SK-N-SH (cell line): ENCODE measurements at regions not wholly inside any gene's neighbourhood (a gene's known extent, or its start where the extent isn't known, plus 50 kb on each side); places are given as distances from the start of the nearest gene placed in this dataset.

ENCODE experiments used
- CTCF ChIA-PET: fragments of 300-600, 350-600 bp; formaldehyde crosslinking; extraction: SDS; loops from one replicate; lab custom pipeline; 2021; lab: Yijun Ruan, JAX
- POLR2A ChIA-PET: fragments of 350-600 bp; sonication (Branson Sonifier 250); formaldehyde crosslinking; extraction: SDS; loops from one replicate; lab custom pipeline; 2020; ENCODE audit warnings: antibody characterized with exemption, inconsistent platforms; lab: Yijun Ruan, JAX
- DNase-seq: peaks from one replicate; pipeline ENCODE4 v3.0.0; 2012
- H2AFZ ChIP-seq: fragments of 200-600 bp; sonication (generic); 2 replicates; pipeline ENCODE4 v1.8.1; 2016; ENCODE audit warnings: antibody characterized with exemption, mild to moderate bottlenecking, low read depth
- H3F3A ChIP-seq: fragments of 200-600 bp; sonication (generic); replicated peaks from 2 replicates; pipeline ENCODE3; 2016; ENCODE audit warnings: antibody characterized with exemption, mild to moderate bottlenecking; ENCODE audit not compliant: insufficient read depth
- H3K27ac ChIP-seq, 2 experiments: fragments of 200-500 bp in 1 of 2; fragments of 200-600 bp in 1 of 2; sonication (Bioruptor generic) in 1 of 2; sonication (generic), shearing (Covaris generic) in 1 of 2; 2 replicates each; pipeline versions ENCODE4 v1.5.1 to v1.6.1; 2014 to 2016; ENCODE audit warnings: low read depth in 2 of 2, inconsistent platforms in 1 of 2, low read length in 1 of 2, mild to moderate bottlenecking in 1 of 2, mixed read lengths in 1 of 2
- H3K27me3 ChIP-seq: fragments of 200-600 bp; sonication (generic), shearing (Covaris generic); 2 replicates; pipeline ENCODE4 v1.6.1; 2016; ENCODE audit warnings: mixed run types; ENCODE audit not compliant: insufficient read depth
- H3K36me3 ChIP-seq, 2 experiments: fragments of 200-500 bp in 1 of 2; fragments of 200-600 bp in 1 of 2; sonication (Bioruptor generic) in 1 of 2; sonication (generic) in 1 of 2; replicated peaks in 1 of 2; 2 replicates each; pipeline versions ENCODE3 to v1.5.1; 2014 to 2016; ENCODE audit warnings: low read length in 1 of 2, mild to moderate bottlenecking in 1 of 2; ENCODE audit not compliant: insufficient read depth in 2 of 2, control insufficient read depth in 1 of 2
- H3K4me1 ChIP-seq, 2 experiments: fragments of 200-500 bp in 1 of 2; fragments of 200-600 bp in 1 of 2; sonication (Bioruptor generic) in 1 of 2; sonication (generic), shearing (Covaris generic) in 1 of 2; 2 replicates each; pipeline versions ENCODE4 v1.5.1 to v1.6.1; 2014 to 2016; ENCODE audit warnings: low read depth in 1 of 2, low read length in 1 of 2, mixed run types in 1 of 2; ENCODE audit not compliant: insufficient read depth in 2 of 2, control insufficient read depth in 1 of 2
- H3K4me2 ChIP-seq: fragments of 200-600 bp; sonication (generic), shearing (Covaris generic); 2 replicates; pipeline ENCODE4 v1.6.1; 2017; ENCODE audit warnings: mixed run types
- H3K4me3 ChIP-seq, 2 experiments: fragments of 200-500 bp in 1 of 2; fragments of 200-600 bp in 1 of 2; sonication (Bioruptor generic) in 1 of 2; sonication (generic), shearing (Covaris generic) in 1 of 2; 2 replicates each; pipeline versions ENCODE4 v1.5.1 to v1.8.1; 2014 to 2016; ENCODE audit warnings: low read depth in 2 of 2, inconsistent platforms in 1 of 2, low read length in 1 of 2, mild to moderate bottlenecking in 1 of 2, mixed read lengths in 1 of 2, moderate library complexity in 1 of 2
- H3K79me2 ChIP-seq: fragments of 200-600 bp; sonication (generic); 2 replicates; pipeline ENCODE4 v1.8.1; 2017; ENCODE audit warnings: mild to moderate bottlenecking; ENCODE audit not compliant: insufficient read depth
- H3K9ac ChIP-seq: fragments of 200-600 bp; sonication (generic); 2 replicates; pipeline ENCODE4 v1.6.1; 2017; ENCODE audit warnings: mixed run types
- H3K9me2 ChIP-seq: fragments of 200-600 bp; sonication (generic); 2 replicates; pipeline ENCODE4 v1.6.1; 2017; ENCODE audit warnings: mixed run types
- H3K9me3 ChIP-seq: fragments of 200-600 bp; sonication (generic); 2 replicates; pipeline ENCODE4 v1.6.1; 2017; ENCODE audit warnings: mixed run types, mild to moderate bottlenecking, moderate library complexity
- H4K20me1 ChIP-seq: fragments of 200-600 bp; sonication (generic); 2 replicates; pipeline ENCODE4 v1.6.1; 2017; ENCODE audit warnings: mild to moderate bottlenecking, mixed run types; ENCODE audit not compliant: insufficient read depth
- GABPA ChIP-seq: IDR thresholded peaks from 2 replicates; pipeline ENCODE4 v1.4.0; 2012; ENCODE audit warnings: low read depth, mild to moderate bottlenecking
- RCOR1 ChIP-seq: fragments of 150-350 bp; IDR thresholded peaks from 2 replicates; pipeline ENCODE4 v1.6.1; 2017; ENCODE audit warnings: antibody characterized with exemption, low read length
- REST ChIP-seq: IDR thresholded peaks from 2 replicates; pipeline ENCODE4 v1.6.1; 2012; ENCODE audit warnings: mild to moderate bottlenecking, low read depth, low read length, moderate library complexity
- RFX5 ChIP-seq: IDR thresholded peaks from 2 replicates; pipeline ENCODE4 v1.6.1; 2012; ENCODE audit warnings: mild to moderate bottlenecking, improper control_type of control experiment, low read length
- TAF1 ChIP-seq: IDR thresholded peaks from 2 replicates; pipeline ENCODE4 v1.6.1; 2012; ENCODE audit warnings: low read depth, mild to moderate bottlenecking, low read length, moderate library complexity, borderline replicate concordance
- WGBS: methylation state at CpG from one replicate; pipeline ENCODE4 v1.1.6; 2017; ENCODE audit warnings: low lambda C conversion rate; 5-methylcytosine and 5-hydroxymethylcytosine counted together

GRCh38 chr9:38292480-38292879 lies 100.0 kb upstream of the ALDH1B1 start (continued):
- no peak for TF ChIP-seq REST

- Histone ChIP-seq H2AFZ (no peak overlapping the region), H3K4me3 (no peak overlapping the region), H3K4me1 (peaks cover 0 to 46% of the 10 kb centered on the region in 2 experiments; a peak in 2 of 4 replicates), H3K27me3 (no peaks in the 10 kb centered on the region), H3K4me2 (no peak overlapping the region), H3K36me3 (no peaks in the 10 kb centered on the region), H3K27ac (no peak overlapping the region; a peak in 1 of 4 replicates), H3K9me2 (no peaks in the 10 kb centered on the region), H4K20me1 (no peaks in the 10 kb centered on the region), H3K9me3 (no peaks in the 10 kb centered on the region), H3K9ac (no peak overlapping the region), H3K79me2 (no peaks in the 10 kb centered on the region), H3F3A (no peaks in the 10 kb centered on the region)
- ChIA-PET CTCF (interaction anchor here (1.6 kb wide), 1 partner anchor 376 kb away, joined by 4 read pairs; no protein-coding TSS in a partner anchor), POLR2A (no interaction called here)
- no peak for DNase-seq
- 78% methylated on average over 4 of the region's 11 CpGs for WGBS
- TF ChIP-seq RCOR1 (0 out of 2 replicates have a peak, but pooled peaks have one; percentile 42), GABPA (no peak), RFX5 (no peak)
These were observed 102.6 kb upstream of the ALDH1B1 start for GRCh38 chr9:38289866-38290245.

DNA sequence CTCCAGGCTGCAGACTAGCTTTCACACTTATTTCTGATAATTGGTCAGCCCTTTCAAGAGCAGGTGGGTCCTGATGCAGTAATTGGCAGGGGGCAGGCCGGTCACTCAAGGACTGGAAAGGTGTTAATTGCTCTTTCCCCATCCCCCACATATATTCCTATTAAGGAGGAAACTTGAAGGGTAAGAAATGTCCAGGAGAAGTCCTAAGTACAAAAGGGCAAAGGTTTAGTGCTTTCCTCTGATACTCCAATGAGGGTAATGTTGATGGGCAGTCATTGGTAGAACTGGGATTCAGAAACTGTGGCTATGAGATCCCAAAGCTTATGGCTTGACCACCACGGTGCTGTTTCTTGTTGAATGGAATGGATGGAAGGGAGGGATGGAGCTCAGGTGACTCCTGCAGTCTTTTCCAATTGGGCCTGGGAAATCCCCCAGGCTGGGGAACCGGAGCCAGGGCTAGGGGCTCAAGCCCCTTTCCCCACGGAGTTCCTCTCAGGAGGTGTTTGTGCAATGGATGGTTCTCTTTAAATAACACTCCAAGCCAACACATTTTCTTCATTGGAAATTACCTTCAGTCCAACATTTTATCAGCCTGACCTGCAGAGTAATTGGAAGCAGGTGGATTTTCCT lies 103.2 kb upstream of the ALDH1B1 start:
- Histone ChIP-seq H3K4me1 (peaks cover 0 to 48% of the 10 kb centered on the region in 2 experiments; a peak in 2 of 4 replicates), H3K4me2 (no peak overlapping the region), H3K79me2 (no peaks in the 10 kb centered on the region), H2AFZ (no peak overlapping the region), H3K36me3 (no peaks in the 10 kb centered on the region), H4K20me1 (no peaks in the 10 kb centered on the region), H3K9me3 (no peaks in the 10 kb centered on the region), H3K9me2 (no peaks in the 10 kb centered on the region), H3K27me3 (no peaks in the 10 kb centered on the region), H3K9ac (no peak overlapping the region), H3K4me3 (no peak overlapping the region), H3K27ac (no peak overlapping the region), H3F3A (no peaks in the 10 kb centered on the region)
- CTCF ChIA-PET = interaction anchor here (1.0 to 1.6 kb wide), 3 partner anchors 9 to 376 kb away, joined by 3 to 5 read pairs (median 4); no protein-coding TSS in a partner anchor
- POLR2A ChIA-PET = no interaction called here
- DNase-seq = no peak
- 24% methylated on average over 4 of the region's 4 CpGs for WGBS
- no peak for TF ChIP-seq TAF1
